GM12874 (cell line): ENCODE measurements at regions not wholly inside any gene's neighbourhood (a gene's known extent, or its start where the extent isn't known, plus 50 kb on each side); places are given as distances from the start of the nearest gene placed in this dataset.

Experiments used
- TF ChIP-seq, protein P1 (sequence below): IDR thresholded peaks from 2 replicates; pipeline ENCODE4 v1.5.1; 2011; ENCODE audit warnings: low read depth, mild to moderate bottlenecking, control low read depth, low read length, moderate library complexity; ENCODE audit not compliant: insufficient read depth

DNA sequence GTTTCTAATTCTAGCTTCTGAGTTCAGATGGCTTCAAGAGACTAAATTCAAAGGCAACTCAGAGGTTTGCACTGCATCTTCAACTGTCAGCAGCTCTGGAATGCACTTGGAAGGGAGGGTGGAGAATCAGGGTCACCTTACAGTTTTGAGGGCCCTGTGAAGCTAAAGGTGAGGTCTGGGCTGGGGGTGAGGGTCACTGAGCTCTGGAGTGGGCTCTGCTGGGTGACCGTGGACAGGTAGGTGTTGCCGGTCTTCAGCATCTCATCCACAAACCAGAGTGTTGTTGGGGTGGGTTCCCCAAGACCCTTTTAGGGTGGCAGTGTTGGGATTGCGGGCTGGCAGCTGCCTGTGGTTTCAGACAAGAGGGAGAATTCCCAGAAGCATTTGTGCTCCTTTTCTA, 70.1 kb upstream of the CXCR4 start:
- TF ChIP-seq, protein P1, sequence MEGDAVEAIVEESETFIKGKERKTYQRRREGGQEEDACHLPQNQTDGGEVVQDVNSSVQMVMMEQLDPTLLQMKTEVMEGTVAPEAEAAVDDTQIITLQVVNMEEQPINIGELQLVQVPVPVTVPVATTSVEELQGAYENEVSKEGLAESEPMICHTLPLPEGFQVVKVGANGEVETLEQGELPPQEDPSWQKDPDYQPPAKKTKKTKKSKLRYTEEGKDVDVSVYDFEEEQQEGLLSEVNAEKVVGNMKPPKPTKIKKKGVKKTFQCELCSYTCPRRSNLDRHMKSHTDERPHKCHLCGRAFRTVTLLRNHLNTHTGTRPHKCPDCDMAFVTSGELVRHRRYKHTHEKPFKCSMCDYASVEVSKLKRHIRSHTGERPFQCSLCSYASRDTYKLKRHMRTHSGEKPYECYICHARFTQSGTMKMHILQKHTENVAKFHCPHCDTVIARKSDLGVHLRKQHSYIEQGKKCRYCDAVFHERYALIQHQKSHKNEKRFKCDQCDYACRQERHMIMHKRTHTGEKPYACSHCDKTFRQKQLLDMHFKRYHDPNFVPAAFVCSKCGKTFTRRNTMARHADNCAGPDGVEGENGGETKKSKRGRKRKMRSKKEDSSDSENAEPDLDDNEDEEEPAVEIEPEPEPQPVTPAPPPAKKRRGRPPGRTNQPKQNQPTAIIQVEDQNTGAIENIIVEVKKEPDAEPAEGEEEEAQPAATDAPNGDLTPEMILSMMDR, result no peak

DNA sequence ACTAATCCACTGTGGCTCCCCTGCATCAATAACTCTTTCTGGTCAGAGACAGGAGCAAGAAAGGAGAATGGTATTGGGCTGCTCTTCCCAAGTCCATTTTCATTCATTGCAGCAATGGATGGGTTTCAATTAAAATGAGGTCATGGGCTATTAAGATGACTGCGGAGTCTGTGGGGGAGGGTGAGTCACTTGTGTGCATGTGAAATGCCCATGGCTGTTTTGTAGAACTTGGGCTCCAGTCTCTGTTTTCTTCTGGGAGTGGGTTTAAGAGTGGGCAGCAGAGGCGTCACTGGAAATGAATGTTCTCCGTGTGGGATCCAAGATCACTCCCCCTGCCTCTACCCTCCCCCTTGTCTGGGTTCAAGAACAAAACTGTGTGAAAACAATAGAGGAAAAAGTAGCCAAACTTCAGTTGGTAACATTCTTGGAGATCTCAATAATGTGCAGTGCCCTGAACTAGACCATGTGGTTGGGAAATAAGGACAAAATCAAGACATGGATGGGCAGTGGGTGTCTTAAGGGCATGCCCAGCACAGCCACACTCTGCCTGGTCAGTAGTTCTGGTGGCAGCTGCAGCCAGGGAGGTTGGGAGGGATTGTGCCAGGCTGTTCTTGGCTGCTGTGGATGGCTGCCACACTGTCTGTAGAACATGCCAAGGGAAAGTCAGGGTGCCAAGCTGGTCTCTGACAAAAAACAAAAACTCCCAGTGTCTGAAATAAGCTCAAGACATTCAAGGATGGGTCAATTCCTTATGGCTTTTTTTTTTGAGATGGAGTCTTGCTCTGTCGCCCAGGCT, 68.2 kb upstream of the CXCR4 start:
- TF ChIP-seq, protein P1, result no peak

DNA sequence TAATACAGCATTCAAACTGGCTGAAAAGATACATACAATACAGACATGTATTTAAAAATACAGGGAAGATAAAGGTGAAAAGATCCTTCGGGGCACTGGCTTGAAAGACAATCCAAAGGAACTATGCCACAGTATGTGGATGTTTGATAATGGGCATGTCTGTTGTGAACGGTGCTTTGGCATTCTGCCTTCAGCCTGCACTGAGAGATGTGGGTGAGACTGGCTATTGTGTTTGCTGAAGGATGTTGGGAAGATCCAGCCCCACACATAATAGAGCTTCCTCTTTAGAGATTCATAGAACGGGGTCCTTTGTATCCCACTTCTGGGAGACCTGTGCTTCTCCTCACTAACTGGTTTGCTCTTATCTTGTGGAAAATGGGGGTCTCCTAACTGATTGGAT, 65.1 kb upstream of the CXCR4 start:
- TF ChIP-seq, protein P1, result no peak

DNA sequence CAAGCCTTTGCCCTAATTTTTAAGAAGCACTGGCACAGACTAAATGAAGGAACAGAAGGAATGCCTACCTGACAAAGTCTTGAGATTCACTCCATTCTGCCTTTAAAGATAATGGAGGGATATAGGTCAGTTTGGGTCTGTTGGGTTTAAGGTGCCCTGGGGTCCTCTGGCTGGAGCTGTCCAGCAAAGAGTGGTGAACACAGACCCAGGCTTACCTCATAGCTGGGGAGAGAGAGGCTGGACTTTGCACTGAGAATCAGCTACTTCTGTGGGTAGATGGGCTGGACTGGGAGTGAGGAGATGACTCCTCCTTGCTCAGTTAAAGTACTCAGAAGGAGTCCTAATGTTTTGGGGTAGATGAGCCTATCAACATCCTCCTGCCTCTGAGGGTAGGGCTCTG, 64.4 kb upstream of the CXCR4 start:
- TF ChIP-seq, protein P1, result no peak

DNA sequence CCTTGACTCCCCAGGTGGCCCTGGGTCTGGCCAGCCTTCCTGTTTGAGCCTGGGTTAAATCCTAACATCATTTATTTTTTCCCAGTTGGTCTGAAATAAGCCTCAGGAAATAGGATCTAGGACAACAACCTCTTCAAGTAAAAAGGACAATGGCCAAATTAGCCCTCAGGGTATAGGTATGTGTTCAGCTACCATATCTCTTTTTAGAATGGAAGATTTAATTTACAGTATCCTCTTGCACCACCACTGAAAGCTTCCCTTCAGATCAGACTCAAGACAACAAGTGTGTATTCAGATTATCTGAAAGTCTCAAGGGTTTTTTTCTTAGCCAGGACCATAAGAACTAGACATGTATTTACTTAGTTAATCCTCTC, 61.6 kb upstream of the CXCR4 start:
- TF ChIP-seq, protein P1, result no peak

DNA sequence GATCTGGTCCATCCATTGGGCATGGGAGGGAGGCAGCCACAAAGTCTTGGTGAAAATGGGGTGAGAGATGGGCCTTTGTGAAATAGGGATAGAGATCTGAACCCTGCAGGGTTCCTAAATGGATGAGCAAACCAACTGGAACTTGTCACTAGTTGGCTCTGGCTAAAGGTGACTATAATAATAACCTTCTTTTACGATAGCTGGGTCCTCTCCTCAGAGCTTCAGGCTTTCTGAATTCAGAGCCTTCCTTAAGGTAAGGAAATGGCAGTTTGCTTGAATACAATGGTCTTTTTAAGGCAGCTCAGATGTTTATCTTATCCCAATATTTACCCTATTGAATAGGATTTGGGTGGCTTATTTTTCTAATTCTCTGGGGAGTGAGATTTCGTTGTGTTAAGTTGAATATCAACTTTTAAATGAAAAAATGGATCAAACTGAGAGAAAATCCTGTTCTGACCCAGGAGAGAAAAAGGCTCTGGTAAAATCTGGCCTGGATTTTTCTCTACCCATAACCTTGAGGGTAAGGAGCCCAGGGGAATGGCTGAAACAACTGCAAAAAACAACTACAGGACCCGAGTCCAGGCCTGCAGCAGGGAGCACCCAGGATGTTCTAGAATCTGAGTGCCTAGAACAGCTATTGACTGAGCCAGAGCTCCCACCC, 61.1 kb upstream of the CXCR4 start:
- TF ChIP-seq, protein P1, result no peak

DNA sequence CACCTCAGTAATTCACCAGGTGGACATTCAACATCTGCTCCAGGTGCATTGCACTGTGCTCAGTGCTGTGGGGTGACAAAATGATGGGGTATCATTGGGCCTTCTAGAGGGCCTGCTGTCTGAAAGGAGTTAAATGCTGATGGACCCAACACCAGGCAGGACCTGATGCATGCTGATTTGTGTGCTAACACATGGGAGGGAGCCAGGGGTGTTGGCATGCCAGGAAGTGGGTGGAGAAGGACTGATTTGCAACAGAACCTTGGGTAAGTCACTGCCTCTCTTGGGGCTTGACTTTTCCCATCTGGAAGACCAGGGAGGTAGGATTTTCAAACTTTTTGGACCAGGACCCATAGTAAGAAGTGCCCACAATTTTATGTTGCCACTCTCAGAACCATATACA, 57.9 kb upstream of the CXCR4 start:
- TF ChIP-seq, protein P1, result no peak
